Right lobe of liver (tissue), 4 donors: ENCODE measurements at regions not wholly inside any gene's neighbourhood (a gene's known extent, or its start where the extent isn't known, plus 50 kb on each side); places are given as distances from the start of the nearest gene placed in this dataset.

Source experiments
- POLR2A ChIP-seq: fragments of 450-650 bp; IDR thresholded peaks from one replicate; pipeline ENCODE4 v1.6.1; 2017; ENCODE audit warnings: antibody characterized with exemption, mild to moderate bottlenecking
- TF ChIP-seq, protein P1 (sequence below), 4 donors: fragments of 200-600 bp in 3 of 4; fragments of 450-650 bp in 1 of 4; IDR thresholded peaks; one replicate each; pipeline versions ENCODE4 v1.5.1 to v1.8.0; 2016 to 2022; ENCODE audit warnings: antibody characterized with exemption in 4 of 4, mild to moderate bottlenecking in 2 of 4
- donor health status: DM: no; HTN: no; CAD: no.
- donor health status: DM: no; HTN: no; CAD: no.
- donor health status: DM: no; HTN: yes; CAD: no.

DNA sequence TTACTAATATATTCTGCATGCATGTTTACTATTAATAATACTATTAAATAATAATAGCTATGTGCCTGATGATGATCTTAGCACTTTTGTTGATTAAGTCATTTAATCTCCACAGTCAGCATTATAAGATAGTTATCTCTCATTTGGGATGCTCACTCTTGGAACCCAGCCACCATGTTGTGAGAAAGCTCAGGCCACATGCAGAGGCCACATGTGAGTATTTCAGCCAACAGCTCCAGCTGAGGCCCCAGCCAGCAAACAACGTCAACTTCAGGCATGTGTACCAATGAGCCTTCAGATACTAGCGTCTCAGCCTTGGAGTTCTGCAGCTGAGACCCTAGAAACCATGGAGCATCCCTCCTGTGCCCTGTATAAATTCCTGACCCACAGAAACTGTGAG lies 798.1 kb upstream of the LRRC4C start:
- TF ChIP-seq, protein P1, sequence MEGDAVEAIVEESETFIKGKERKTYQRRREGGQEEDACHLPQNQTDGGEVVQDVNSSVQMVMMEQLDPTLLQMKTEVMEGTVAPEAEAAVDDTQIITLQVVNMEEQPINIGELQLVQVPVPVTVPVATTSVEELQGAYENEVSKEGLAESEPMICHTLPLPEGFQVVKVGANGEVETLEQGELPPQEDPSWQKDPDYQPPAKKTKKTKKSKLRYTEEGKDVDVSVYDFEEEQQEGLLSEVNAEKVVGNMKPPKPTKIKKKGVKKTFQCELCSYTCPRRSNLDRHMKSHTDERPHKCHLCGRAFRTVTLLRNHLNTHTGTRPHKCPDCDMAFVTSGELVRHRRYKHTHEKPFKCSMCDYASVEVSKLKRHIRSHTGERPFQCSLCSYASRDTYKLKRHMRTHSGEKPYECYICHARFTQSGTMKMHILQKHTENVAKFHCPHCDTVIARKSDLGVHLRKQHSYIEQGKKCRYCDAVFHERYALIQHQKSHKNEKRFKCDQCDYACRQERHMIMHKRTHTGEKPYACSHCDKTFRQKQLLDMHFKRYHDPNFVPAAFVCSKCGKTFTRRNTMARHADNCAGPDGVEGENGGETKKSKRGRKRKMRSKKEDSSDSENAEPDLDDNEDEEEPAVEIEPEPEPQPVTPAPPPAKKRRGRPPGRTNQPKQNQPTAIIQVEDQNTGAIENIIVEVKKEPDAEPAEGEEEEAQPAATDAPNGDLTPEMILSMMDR (IDR thresholded peaks at IDR 0.05) = no peak
- TF ChIP-seq POLR2A = no peak
